Kidney glomerular epithelial cell (primary cell): ENCODE measurements at regions not wholly inside any gene's neighbourhood (a gene's known extent, or its start where the extent isn't known, plus 50 kb on each side); places are given as distances from the start of the nearest gene placed in this dataset.
"Not testable (repeated sequence)": the region's sequence is repeated elsewhere in the genome, so short reads cannot be mapped to it uniquely, and the experiment has no call there.

ENCODE experiments used
- DNase-seq: peaks from one replicate; lab custom pipeline; 2025; lab: John Stamatoyannopoulos, UW

- DNase-seq, result no peak
Measured at GRCh38 chrX:13518126-13518525, 51.3 kb upstream of the EGFL6 start.

DNA sequence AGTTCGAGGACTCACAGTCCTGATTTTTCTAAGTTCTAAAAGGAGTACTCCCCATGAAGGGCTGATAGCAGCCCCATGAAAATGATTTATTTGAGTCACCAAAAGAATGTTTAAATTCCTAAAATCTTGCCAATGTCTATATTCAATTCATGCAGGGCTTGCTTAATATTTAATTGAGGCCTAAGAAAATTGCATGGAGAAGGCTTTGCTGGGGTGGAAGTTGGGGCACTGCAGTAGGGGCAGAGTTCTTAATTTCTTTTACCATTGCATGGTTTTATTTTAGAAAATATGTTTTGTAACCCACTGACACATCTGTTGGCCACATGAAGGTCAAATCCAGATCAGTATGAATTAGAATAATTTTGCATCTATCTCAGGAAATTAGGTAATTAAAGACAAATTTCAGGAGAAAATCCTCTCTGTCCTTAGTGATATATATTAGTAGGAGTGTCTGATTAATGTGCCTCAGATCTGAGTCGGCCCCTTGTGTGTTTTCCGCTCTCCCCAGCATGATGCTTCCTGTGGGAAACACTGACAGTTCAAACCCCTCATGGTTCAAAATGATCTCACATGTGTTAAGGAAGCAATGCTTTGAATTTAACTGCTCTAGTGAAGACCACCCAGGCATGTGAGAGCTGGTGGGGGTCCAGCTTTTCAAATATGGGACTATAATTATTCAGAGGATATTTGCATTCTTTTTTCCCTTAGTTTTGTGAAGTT lies 54.0 kb upstream of the EGFL6 start:
- DNase-seq, result no peak

GRCh38 chrX:13511944-13512330 lies 57.5 kb upstream of the EGFL6 start:
- DNase-seq, result no peak

DNA sequence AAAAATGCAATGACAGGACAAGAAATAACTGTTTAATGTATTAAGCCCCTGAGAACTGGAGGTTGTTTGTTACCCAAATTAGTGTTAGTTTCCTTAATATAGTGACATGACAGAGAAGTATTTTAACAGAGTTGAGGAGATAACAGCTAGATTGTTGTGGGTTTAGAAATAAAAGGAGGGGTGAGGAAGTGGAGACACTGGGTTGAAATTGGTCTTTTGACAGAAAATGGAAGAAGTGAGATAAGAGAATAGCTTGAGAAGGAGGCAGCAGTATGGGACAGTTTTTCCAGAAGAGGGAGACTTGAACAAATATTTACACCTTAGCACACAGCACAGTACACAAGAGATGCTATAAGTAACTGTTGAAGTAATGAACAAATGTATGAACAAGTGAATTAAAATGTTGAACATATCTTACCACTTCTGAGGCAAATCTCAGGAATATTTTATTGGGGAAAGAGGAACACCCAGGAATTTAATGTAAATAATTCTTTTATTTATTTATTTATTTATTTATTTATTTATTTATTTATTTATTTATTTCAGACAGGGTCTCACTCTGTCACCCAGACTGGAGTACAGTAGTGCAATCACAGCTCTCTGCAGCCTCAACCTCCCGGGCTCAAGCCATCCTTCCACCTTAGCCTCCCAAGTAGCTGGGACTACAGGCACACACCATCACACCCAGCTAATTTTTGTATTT lies 58.0 kb upstream of the EGFL6 start:
- DNase-seq, result no peak

DNA sequence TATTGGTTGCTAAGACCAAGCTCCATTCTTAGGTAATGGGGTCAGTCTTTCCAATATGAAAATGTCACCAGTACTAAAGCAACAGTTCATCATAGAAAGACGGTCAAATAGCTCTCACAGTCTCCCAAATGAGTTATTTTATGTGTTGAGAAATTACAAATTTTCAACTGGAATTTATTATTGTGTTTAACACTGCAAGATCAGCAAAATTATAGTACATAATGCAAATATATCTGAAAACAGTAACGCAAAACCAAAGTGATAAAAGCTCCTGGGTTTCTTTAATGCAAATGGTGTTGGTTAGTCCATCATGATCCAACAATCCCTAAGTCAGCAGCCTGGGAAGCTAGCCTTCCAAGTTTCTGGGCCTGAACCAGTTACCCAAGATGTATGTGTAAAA lies 61.5 kb upstream of the EGFL6 start:
- DNase-seq, result no peak

DNA sequence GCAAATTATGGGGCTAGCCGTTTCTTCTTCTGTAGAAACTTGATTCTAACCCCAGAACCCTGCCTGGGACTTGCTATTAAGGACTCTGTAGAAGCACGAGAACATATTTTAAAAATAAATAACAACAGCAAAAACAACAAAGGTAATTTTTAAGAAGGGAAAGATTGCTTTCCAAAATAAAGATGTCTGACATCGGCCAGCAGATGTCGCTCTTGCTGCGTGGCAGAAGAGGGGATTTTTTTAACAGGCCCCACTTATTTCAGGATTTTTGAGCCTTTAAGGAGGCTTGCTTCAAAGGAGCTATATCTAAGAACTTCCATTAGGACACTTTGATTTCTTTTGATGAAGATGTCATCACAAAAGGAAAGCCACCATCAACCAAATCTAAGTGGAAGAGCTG lies 62.8 kb upstream of the EGFL6 start:
- peak; percentile 2 for DNase-seq

- DNase-seq, result no peak
Measured at GRCh38 chrX:13502590-13502989, 66.8 kb upstream of the EGFL6 start.

GRCh38 chrX:13499736-13500135 lies 69.7 kb upstream of the EGFL6 start:
- no peak for DNase-seq

GRCh38 chrX:13498238-13498637 lies 71.2 kb upstream of the EGFL6 start:
- no peak for DNase-seq

DNA sequence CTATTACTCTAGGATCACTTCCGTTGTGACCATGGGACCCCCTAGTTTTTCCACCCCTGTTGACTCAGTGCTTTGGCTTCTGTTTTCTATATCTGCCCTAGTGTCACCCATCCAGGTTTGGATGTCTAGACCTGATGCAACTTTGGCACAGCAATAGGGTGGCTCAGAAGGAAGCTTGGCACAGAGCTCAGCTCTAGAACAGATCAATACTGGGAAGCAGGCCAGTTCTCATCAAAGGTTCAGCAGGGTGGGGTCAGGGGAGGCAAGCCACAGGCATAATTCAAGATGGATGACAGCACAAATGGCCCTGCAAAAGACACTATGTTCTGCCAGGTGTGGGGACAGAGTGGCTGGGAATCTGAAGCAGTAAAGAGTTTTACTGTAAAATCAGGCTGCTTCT lies 74.2 kb upstream of the EGFL6 start:
- no peak for DNase-seq

DNA sequence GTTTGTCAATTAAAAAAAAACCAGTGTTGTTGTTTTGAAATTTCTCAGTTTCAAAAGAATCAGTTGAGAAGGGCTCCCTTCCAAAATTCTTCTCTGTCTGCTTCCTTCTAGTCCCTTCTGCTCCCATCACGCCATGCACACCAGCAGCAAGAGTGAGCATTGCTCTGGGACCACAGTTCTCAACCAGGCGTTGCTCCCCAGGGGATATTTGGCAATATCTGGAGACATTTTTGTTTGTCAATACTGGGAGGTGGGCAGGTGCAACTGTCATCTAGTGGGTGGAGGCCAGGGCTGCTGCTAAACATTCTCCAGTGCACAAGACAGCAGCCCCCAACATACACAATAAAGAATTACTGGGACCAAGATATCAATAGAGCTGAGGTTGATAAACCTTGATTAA lies 74.8 kb upstream of the EGFL6 start:
- DNase-seq, result no peak

- no peak for DNase-seq
Measured at GRCh38 chrX:13493659-13494058, 75.7 kb upstream of the EGFL6 start.

GRCh38 chrX:13492286-13492685 lies 77.1 kb upstream of the EGFL6 start:
- DNase-seq, result no peak

DNA sequence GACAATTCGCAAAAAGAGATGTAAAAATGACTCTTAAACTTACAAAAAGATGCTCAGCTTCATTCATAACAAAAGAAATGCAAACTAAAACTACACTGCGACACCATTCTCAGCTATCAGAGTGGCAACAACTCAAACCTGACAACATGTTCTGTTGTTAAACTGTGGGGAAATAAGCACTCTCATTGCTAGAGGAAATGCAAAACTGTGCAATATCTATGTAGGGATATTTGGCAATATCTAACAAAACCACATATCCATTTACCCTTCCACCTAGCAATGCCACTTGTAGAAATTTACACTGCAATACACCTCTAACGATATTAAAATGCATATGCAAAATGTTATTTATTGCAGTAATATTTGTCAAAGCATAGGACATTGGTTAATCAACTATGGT lies 78.3 kb upstream of the EGFL6 start:
- DNase-seq, result no peak

DNA sequence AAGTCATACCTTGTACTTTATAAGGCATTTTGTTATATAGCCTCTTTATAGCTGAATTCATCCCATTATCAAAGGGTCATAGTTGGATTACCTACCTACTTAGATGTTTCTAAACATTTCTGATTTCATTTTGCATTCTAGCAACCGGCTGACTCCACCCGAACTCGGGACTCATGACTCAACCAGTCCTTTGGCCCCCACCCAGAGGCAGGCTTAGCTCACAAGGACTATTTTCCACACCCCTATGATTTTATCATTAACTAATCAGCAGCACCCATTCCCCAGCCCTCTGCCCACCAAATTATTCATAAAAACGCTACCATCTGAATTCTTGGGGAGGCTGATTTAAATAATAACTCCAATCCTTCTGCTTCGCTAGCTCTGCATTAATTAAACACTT lies 79.9 kb upstream of the EGFL6 start:
- DNase-seq, result no peak

GRCh38 chrX:13487731-13488505 lies 81.5 kb upstream of the EGFL6 start:
- peak; percentile 56 for DNase-seq

DNA sequence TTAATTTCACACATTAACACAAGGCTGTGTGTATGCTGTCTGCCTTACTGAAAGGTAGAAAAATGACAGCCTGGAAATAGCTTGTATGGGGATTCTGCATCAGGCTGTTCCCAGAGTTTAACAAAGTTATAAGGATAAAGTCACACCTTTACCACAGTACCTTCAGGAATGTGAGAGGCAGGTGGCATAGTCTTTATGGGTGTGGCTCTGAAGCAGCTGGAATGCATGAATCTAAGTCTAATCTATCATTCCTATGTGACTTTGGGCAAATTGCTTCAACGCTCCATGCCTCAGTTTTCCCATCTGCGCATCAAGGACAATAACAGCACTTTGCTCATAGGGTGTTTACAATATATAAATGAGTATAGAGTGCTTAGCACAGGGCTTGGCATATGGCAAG lies 84.2 kb upstream of the EGFL6 start:
- DNase-seq, result no peak

DNA sequence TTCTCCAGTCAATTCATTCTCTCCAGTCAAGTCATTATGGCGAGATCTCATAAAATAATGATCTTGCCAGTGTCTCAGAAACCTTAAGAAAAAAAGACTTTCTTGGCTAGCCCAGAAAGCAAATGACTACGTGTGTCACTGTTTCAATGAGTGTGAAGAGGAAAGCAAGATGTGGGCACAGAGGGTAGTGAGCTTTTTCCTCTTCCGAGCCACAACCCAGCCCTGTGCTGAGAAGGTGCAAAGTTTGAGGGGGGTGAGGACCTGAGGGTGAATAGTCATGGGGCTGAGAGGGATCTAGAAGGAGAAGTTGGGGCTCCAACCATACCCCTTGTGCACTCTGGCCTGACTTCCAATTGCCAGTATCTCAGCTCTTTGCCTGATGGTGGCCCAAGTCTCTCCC lies 85.6 kb upstream of the EGFL6 start:
- DNase-seq, result no peak

DNA sequence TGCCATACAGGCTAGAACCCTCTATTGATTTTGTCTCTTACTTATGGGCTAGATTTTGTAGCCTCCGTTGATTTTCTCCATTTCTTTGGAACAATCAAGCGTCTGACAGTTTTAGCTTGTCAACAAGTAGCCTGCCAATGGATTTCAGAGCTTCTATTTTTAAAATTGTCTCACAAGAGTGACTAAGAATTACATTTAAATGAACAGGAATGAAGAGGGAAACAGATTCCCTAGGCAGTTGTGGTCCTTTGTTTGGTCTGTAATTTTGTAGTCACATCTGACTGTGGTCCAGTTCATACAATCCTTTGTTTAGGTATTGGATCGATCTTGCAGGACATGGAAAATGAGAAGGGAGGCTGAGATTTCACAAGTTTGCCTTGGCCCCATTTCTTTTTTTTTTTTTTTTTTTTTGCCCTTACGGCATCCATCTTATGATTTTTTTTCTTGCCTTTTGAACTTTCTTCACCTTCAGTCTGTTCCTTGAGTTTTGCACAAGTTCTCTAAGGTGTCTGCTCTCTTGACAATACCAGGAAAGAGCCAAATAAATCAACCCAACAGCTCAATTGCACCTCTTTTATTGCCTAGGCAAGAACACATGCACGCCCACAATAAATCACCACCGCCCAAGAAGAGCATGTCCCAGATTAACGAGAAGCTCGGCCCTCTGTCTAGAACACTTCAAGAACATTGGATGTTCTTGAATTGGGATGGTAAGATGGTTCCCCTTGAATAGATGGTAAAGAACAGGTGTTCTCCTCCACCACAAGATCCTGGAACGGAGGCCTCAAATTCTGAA lies 86.5 kb upstream of the EGFL6 start:
- no peak for DNase-seq

GRCh38 chrX:13480780-13481179 lies 88.6 kb upstream of the EGFL6 start:
- DNase-seq, result not testable (repeated sequence)

GRCh38 chrX:13479452-13479813 lies 90.0 kb upstream of the EGFL6 start:
- no peak for DNase-seq

DNA sequence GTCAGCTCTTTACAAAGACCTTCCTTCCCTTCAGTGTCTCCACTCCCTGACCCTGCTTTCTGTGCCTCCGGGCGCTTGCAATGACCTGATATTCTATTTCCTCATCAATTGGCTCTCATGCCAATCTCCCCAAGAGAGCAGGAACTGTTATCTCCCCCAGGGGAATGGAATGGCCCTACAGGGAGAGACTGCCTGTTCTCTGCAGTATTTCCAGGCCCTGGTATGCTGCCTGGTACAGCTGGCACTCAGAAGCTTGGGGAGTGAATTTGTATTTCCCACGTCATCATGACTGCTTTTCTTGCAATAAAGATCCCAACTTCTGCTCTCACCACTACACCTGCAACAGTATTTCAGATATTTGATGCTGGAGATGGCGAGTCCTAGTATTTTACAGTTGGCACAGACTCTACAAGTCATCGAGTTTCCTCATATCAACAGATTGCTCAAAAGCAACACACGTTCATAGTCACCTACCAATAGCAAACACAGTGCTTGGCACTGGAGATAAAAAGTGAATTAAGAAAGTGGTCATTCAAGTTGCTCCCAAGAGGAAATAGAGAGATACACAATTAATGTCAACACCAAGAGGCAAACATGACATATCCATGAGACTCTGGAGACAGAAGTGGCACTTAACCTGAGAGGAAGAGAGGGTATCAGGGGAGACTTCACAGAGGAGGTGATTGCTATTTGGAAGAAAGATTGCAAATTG lies 90.5 kb upstream of the EGFL6 start:
- DNase-seq, result no peak
